SH-SY5Y (cell line): ENCODE measurements at regions not wholly inside any gene's neighbourhood (a gene's known extent, or its start where the extent isn't known, plus 50 kb on each side); places are given as distances from the start of the nearest gene placed in this dataset.

Experiments used
- GATA2 ChIP-seq: IDR thresholded peaks from 2 replicates; pipeline ENCODE4 v1.6.1; 2011; ENCODE audit warnings: mild to moderate bottlenecking, low read depth, low read length
- GATA3 ChIP-seq: IDR thresholded peaks from 2 replicates; pipeline ENCODE4 v1.6.1; 2011; ENCODE audit warnings: low read depth, mild to moderate bottlenecking, low read length, moderate library complexity

GRCh38 chr2:56109994-56110393, 73.8 kb upstream of the CCDC85A start:
- no peak for TF ChIP-seq GATA3
- no peak for TF ChIP-seq GATA2
